ENCODE measurements at regions not wholly inside any gene's neighbourhood (a gene's known extent, or its start where the extent isn't known, plus 50 kb on each side); places are given as distances from the start of the nearest gene placed in this dataset.

- DNase-seq, result no peak
Observed at GRCh38 chr2:122856696-122857095, 1101.2 kb downstream of the TSN start.

DNA sequence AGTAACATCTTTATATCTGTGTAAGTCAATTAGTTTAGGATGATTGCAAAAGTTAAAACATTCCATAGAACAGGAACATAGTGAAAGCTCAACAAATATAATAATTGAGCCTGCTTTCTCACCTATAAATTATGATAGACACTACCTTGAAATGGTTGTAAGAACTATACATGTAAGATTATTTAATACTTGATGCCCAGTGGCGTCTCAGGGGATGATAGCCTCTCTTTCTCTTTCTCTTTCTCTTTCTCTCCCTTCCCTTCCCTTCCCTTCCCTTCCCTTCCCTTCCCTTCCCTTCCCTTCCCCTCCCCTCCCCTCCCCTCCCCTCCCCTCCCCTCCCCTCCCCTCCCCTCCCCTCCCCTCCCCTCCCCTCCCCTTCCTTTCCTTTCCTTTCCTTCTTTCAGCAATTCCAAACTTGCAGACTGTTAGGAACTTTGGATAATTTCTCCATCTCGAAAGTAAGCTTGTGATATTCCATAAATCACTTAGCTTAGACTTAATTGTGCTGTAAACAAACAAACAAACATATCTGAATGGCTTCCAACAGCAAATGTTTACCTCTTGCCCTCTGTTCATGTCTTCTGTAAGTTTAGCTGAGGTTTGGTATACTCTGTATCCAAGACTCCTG lies 1102.7 kb downstream of the TSN start:
- DNase-seq, result no peak

- DNase-seq, result no peak
Observed at GRCh38 chr2:122858813-122859212, 1103.4 kb downstream of the TSN start.

DNA sequence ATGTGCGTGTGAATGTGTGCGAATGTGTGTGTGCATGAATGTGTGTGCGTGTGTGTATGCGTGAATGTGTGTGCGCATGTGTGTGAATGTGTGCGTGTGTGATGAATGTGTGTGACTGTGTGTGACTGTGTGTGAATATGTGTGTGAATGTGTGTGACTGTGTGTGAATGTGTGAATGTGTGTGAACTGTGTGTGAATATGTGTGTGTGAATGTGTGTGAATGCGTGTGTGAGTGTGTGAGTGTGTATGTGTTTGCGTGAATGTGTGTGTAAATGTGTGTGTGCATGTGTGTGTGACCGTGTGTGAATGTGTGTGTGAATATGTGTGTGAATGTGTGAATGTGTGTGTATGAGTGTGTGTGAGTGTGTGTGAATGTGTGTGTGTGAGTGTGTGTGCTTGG lies 1103.8 kb downstream of the TSN start:
- no peak for DNase-seq

DNA sequence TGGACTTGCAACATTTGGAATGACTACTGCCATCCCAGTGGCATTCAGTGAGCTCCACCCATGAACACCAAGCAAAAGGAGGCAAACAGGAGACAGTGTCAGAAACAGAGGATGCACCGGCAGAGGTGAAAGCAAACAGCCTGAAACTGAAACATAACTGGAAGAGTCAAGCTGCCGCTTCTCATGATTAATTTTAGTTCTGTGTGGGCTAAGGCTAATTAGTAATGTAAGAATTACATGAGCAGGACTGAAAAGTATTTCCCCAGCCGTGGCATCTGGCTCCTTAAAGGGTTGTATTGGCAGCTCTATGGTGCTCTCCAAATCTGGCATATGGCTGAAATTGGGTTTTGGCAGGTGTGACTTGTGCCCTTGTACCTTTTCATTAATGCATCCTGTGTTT lies 1108.1 kb downstream of the TSN start:
- no peak for DNase-seq

DNA sequence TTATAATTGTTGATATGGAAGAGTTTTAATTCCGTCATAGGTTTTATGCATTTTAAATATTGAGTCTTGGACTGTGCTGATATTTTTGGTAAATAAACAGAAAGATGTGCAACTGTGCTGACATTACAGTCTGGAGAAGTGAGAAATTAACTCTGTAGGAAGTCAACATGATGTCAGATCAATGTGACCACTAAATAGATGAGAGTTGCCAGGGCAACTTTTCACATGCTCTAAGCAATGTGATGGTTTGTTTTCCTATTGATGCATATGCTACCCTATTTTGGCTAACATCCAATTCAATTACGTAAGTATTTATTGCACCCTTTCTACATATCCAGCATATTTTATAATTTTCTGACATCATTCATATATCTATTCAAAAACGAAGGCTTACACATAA lies 1109.3 kb downstream of the TSN start:
- DNase-seq, result no peak

DNA sequence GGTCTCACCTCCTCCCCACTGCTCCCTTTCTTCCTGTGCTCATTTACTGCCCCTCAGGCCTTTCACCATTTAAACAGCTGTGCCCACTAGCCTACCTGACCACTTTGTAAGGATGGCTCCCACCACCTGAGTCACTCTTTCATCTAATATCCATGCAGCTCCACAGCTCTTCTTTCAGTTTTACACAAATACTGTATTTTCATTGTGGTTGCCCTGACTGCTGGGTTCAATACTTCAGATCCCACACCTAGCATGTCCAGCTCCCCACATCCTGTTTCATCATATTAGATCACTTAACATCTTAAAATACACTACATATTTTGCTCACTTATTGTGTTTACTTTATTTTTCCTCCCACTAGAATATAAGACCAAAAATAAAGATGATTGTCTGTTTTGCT lies 1110.6 kb downstream of the TSN start:
- DNase-seq, result no peak

DNA sequence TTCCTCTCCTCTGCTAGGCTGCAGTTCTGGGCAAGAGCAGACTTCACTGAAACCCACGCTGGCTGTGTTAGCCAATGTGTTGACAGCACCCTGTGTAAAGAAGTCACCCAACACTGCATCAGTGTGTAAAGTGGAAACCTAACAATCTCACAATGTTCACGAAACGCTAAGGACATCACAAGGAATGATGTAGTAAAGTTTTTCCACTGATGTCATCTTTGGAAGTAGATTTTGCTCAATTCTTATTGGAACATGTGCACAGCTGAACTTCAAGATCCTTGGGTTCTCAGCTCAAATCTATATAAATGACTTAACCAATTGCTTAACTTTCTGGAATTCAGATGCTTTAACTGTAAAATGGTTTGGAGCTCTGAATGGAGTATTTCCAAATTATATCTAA lies 1112.5 kb downstream of the TSN start:
- no peak for DNase-seq

DNA sequence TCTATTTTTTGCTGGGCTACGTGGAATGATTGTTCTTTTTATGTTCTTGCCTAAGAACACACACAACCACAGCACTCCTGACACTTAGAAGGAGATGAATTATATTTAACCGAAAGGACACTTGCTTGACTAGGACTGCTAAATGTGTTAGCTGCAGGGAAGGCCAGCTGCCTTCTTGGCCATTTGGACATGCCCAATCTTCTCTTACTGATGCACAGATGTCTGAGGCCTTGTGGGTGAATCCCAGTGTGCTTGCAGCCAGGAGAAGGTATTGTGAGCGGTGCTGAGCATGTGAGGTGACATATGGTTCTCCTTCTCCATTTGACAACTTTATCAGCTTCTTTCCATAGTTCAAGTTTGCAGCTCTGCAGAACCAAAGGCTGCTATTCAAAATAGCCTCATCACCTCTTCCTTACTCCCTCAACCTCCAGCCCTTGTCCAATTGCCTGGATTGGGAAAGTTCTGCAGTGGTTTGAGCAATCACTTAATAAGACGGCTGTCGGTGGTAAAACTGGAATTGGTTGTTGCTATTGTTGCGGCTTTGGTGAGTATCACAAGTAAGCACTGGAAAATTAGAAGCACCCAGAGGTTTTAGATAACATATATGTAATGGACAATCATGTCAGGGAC lies 1113.3 kb downstream of the TSN start:
- no peak for DNase-seq

- no peak for DNase-seq
Observed at GRCh38 chr2:122873951-122874350, 1118.5 kb downstream of the TSN start.

- DNase-seq, result no peak
Observed at GRCh38 chr2:122875091-122875865, 1119.8 kb downstream of the TSN start.

DNA sequence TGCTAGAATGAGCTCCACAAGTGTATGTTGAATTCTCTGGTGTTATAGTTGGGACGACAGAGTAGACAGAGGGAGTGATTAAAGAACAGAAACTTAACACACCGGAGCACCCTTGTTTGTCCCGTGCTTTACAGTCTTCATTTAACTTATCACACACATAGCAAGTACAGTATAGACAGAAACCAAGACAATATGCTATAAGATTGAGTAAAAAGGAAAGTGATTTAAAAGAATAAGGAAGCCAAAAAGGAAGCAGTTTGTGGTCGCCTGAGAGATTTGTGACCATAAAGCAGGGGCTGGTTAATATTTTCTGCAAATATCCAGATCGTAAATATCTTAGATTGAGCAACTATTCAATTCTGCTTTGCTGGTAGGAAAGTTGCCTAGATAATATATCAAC lies 1128.4 kb downstream of the TSN start:
- no peak for DNase-seq

GRCh38 chr2:122884889-122885288 lies 1129.4 kb downstream of the TSN start:
- no peak for DNase-seq

DNA sequence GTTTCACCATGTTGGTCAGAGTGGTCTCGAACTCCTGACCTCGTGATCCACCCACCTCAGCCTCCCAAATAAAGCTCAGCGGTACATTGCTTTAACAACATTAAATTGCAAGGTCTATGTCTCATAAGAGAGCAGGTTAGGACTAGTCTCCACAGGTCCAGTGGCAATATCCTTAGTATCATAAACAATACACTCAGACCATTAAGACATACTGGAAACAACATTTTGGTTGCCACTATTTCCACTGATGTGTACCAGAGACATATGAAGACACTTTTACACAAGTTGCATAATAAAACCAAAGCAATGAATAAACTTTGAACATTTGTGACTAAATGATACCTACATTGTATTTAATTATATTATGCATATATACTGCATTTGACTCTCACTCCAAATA lies 1130.0 kb downstream of the TSN start:
- DNase-seq, result no peak

GRCh38 chr2:122886479-122887145 lies 1131.2 kb downstream of the TSN start:
- DNase-seq, result no peak

DNA sequence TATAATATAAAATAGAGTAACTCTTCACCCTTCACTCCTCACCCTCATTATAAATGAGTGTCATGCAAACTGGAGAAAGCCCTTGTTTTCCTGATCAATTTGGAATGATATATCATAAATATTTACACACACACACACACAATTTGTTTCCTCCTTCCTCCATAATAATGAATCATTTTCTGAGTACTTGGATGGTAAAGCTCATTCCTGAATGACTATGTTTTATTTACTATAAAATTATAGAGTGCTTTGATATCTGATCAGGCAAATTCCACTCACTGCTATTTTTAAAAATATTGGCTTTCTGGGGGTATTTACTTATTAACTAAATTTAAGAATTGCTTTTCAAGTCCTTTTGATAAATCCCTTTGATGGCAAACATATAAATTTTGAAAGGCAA lies 1125.5 kb upstream of the CNTNAP5 start:
- no peak for DNase-seq

DNA sequence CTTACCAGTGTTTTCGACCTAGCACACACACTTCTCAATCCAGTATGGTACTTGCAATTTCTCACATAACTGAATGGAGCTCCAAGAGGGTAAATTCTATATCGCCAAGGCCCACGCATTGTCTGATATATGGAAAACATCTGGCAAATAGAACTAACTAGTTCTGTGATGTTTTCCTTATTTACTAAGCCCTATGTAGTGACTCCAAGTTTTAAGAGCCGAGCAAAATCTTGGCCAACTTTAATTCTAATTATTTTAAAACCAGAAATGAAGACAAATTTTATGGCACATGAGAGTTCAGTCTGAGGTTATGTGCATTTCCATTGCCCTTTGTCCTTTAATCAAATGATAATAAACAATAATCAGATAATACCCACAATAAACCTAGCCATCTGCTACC lies 1119.7 kb upstream of the CNTNAP5 start:
- no peak for DNase-seq

DNA sequence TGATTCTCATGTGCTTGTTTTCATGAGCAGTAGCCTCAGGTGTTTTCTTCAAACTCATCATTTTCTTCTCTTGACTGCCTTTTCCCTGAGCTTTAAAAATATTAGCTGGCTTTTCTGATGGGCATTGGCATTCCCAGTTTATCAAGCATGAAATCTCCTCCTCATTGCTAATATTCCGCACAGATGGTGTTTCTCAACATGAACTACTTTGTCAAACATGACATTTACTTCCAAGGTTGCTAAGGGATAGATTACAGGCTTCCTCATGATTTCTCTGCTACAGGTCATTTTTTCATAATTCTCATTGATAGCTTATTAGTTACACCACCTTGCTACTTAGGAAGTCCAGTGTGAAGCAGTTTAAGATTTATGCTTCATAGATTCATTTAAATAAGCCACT lies 1116.9 kb upstream of the CNTNAP5 start:
- no peak for DNase-seq

GRCh38 chr2:122927197-122927596 lies 1097.9 kb upstream of the CNTNAP5 start:
- DNase-seq, result no peak

GRCh38 chr2:122927710-122928557 lies 1097.2 kb upstream of the CNTNAP5 start:
- DNase-seq, result no peak

GRCh38 chr2:122929347-122929746 lies 1095.7 kb upstream of the CNTNAP5 start:
- DNase-seq, result no peak

DNA sequence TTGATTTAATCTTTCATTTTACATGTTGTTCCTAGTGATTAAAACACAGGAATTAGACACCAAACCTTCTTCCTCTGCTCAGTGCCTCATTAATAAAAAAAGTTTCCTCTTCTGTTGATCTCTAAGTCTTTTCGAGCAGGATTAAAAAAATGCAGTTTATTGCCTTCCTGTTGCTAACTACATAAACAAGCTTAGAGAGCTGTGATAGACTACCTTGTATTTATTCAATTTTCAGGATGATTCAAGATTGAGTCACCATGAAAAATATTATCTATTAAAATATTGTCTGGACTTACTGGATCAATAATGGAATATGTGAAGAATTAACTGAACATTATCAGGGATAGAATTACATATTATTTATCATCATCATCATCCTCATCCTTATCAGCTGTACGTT lies 1089.6 kb upstream of the CNTNAP5 start:
- no peak for DNase-seq

- DNase-seq, result no peak
Observed at GRCh38 chr2:122939796-122940195, 1085.3 kb upstream of the CNTNAP5 start.
